ENCODE measurements at regions not wholly inside any gene's neighbourhood (a gene's known extent, or its start where the extent isn't known, plus 50 kb on each side); places are given as distances from the start of the nearest gene placed in this dataset.
"Not testable (repeated sequence)": the region's sequence is repeated elsewhere in the genome, so short reads cannot be mapped to it uniquely, and the experiment has no call there.

DNA sequence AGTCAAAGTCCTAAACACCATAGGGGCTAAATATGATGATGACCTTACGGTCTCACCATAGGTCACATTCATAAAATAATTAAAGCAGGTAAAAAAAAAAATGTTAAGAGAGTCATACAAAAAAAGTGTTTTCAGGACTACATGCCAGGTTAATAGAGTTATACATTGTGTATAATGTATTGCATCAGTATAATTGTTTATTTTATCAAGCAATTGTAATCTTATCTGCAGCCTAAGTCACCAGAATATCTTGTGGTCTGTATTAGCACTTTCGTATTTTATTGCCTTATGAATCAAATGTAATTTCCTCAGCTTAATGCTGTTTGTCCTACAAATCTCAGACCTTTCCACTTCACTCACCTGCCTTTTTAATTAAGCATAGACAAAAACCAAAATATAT, 972.9 kb upstream of the PCDH20 start:
- POLR2A ChIA-PET, result no interaction called here

GRCh38 chr13:62387647-62388046, 972.0 kb upstream of the PCDH20 start:
- H3K4me3 ChIP-seq (ENCODE audit: control insufficient read depth in 1 of 7, extremely low read depth in 1 of 7, insufficient read depth in 4 of 7, low read depth in 2 of 7, low read length in 6 of 7), result no peak overlapping the region
- CTCF ChIA-PET, result no interaction called here
- H3K4me1 ChIP-seq (ENCODE audit: control extremely low read depth in 1 of 4, control insufficient read depth in 4 of 4, insufficient read depth in 4 of 4, low read length in 3 of 4), result no peaks in the 10 kb centered on the region
- no peaks in the 10 kb centered on the region for H3K27me3 ChIP-seq (replicated peaks in 2 of 5; ENCODE audit: control insufficient read depth in 4 of 5, insufficient read depth in 5 of 5, low read length in 4 of 5)
- no peaks in the 10 kb centered on the region for H3K36me3 ChIP-seq (ENCODE audit: control insufficient read depth in 4 of 4, insufficient read depth in 4 of 4, low read length in 3 of 4)
- no CpG with 5 or more reads among the region's 3 CpGs for WGBS (ENCODE audit: insufficient coverage)
- POLR2A ChIA-PET, result no interaction called here
- peak in 1 of 3 donors; percentile 3 for DNase-seq
- H3K9me3 ChIP-seq (ENCODE audit: control extremely low read depth in 1 of 5, control insufficient read depth in 4 of 5, insufficient read depth in 2 of 5, low read depth in 1 of 5, low read length in 4 of 5), result no peaks in the 10 kb centered on the region
- H3K27ac ChIP-seq (ENCODE audit: insufficient read depth in 1 of 2, low read depth in 1 of 2, low read length in 2 of 2, poor library complexity in 1 of 2, severe bottlenecking in 2 of 2), result no peak overlapping the region

More for the DNA sequence above, 972.9 kb upstream of the PCDH20 start:
- H3K27me3 ChIP-seq (replicated peaks in 2 of 5; ENCODE audit: control insufficient read depth in 4 of 5, insufficient read depth in 5 of 5, low read length in 4 of 5), result no peaks in the 10 kb centered on the region
- H3K4me1 ChIP-seq (ENCODE audit: control extremely low read depth in 1 of 4, control insufficient read depth in 4 of 4, insufficient read depth in 4 of 4, low read length in 3 of 4), result no peaks in the 10 kb centered on the region
- no peaks in the 10 kb centered on the region for H3K36me3 ChIP-seq (ENCODE audit: control insufficient read depth in 4 of 4, insufficient read depth in 4 of 4, low read length in 3 of 4)
- no peak for DNase-seq
- 100% methylated on average over 1 of the region's 2 CpGs for WGBS (ENCODE audit: insufficient coverage)
- H3K9me3 ChIP-seq (ENCODE audit: control extremely low read depth in 1 of 5, control insufficient read depth in 4 of 5, insufficient read depth in 2 of 5, low read depth in 1 of 5, low read length in 4 of 5), result no peaks in the 10 kb centered on the region
- no peak overlapping the region for H3K4me3 ChIP-seq (ENCODE audit: control insufficient read depth in 1 of 7, extremely low read depth in 1 of 7, insufficient read depth in 4 of 7, low read depth in 2 of 7, low read length in 6 of 7)
- no peak overlapping the region for H3K27ac ChIP-seq (ENCODE audit: insufficient read depth in 1 of 2, low read depth in 1 of 2, low read length in 2 of 2, poor library complexity in 1 of 2, severe bottlenecking in 2 of 2)
- CTCF ChIA-PET, result no interaction called here

- 96% methylated on average over 19 of the region's 21 CpGs for WGBS (ENCODE audit: insufficient coverage)
- CTCF ChIA-PET; POLR2A ChIA-PET; H3K9me3 ChIP-seq (ENCODE audit: control extremely low read depth in 1 of 5, control insufficient read depth in 4 of 5, insufficient read depth in 2 of 5, low read depth in 1 of 5, low read length in 4 of 5); H3K4me3 ChIP-seq (ENCODE audit: control insufficient read depth in 1 of 7, extremely low read depth in 1 of 7, insufficient read depth in 4 of 7, low read depth in 2 of 7, low read length in 6 of 7); DNase-seq; H3K27me3 ChIP-seq (replicated peaks in 2 of 5; ENCODE audit: control insufficient read depth in 4 of 5, insufficient read depth in 5 of 5, low read length in 4 of 5); H3K4me1 ChIP-seq (ENCODE audit: control extremely low read depth in 1 of 4, control insufficient read depth in 4 of 4, insufficient read depth in 4 of 4, low read length in 3 of 4); H3K36me3 ChIP-seq (ENCODE audit: control insufficient read depth in 4 of 4, insufficient read depth in 4 of 4, low read length in 3 of 4); H3K27ac ChIP-seq (ENCODE audit: insufficient read depth in 1 of 2, low read depth in 1 of 2, low read length in 2 of 2, poor library complexity in 1 of 2, severe bottlenecking in 2 of 2): not testable (repeated sequence)
Observed at GRCh38 chr13:62379241-62379640, 963.6 kb upstream of the PCDH20 start.

GRCh38 chr13:62377838-62378237, 962.2 kb upstream of the PCDH20 start:
- POLR2A ChIA-PET, result no interaction called here
- CTCF ChIA-PET, result interaction anchor here (1.2 kb wide), 1 partner anchor 258 kb away, joined by 3 read pairs; no protein-coding TSS in a partner anchor

DNA sequence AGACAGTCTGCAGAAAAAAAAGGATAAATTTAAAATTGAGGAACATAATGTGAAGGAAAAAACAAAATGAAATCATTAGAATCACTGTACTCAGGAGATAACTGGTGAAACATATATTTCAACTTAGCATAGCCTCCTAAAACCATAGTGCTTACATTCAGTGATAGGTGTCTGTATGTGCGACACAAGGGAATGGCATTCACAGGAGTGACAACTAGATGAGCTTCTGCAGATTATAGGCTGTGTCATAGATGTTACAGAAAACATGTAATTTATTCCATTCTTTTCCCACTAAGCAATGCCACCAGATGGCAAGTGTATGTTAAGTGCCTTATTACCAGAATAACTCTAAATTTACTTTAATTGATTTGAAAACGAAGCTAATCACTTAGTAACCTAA, 960.0 kb upstream of the PCDH20 start:
- ChIA-PET POLR2A (no interaction called here), CTCF (no interaction called here)
- Histone ChIP-seq H3K36me3 (ENCODE audit: control insufficient read depth in 4 of 4, insufficient read depth in 4 of 4, low read length in 3 of 4) (no peaks in the 10 kb centered on the region), H3K27me3 (replicated peaks in 2 of 5; ENCODE audit: control insufficient read depth in 4 of 5, insufficient read depth in 5 of 5, low read length in 4 of 5) (no peaks in the 10 kb centered on the region), H3K4me1 (ENCODE audit: control extremely low read depth in 1 of 4, control insufficient read depth in 4 of 4, insufficient read depth in 4 of 4, low read length in 3 of 4) (no peaks in the 10 kb centered on the region), H3K4me3 (ENCODE audit: control insufficient read depth in 1 of 7, extremely low read depth in 1 of 7, insufficient read depth in 4 of 7, low read depth in 2 of 7, low read length in 6 of 7) (no peak overlapping the region), H3K27ac (ENCODE audit: insufficient read depth in 1 of 2, low read depth in 1 of 2, low read length in 2 of 2, poor library complexity in 1 of 2, severe bottlenecking in 2 of 2) (no peak overlapping the region), H3K9me3 (ENCODE audit: control extremely low read depth in 1 of 5, control insufficient read depth in 4 of 5, insufficient read depth in 2 of 5, low read depth in 1 of 5, low read length in 4 of 5) (no peaks in the 10 kb centered on the region)
- WGBS (ENCODE audit: insufficient coverage), result no CpG with 5 or more reads among the region's 2 CpGs
- DNase-seq, result no peak

More at GRCh38 chr13:62377838-62378237, 962.2 kb upstream of the PCDH20 start:
- no peak overlapping the region for H3K4me3 ChIP-seq (ENCODE audit: control insufficient read depth in 1 of 7, extremely low read depth in 1 of 7, insufficient read depth in 4 of 7, low read depth in 2 of 7, low read length in 6 of 7)
- no peaks in the 10 kb centered on the region for H3K4me1 ChIP-seq (ENCODE audit: control extremely low read depth in 1 of 4, control insufficient read depth in 4 of 4, insufficient read depth in 4 of 4, low read length in 3 of 4)
- WGBS (ENCODE audit: insufficient coverage), result no CpG with 5 or more reads among the region's 1 CpG
- no peak overlapping the region for H3K27ac ChIP-seq (ENCODE audit: insufficient read depth in 1 of 2, low read depth in 1 of 2, low read length in 2 of 2, poor library complexity in 1 of 2, severe bottlenecking in 2 of 2)
- no peaks in the 10 kb centered on the region for H3K36me3 ChIP-seq (ENCODE audit: control insufficient read depth in 4 of 4, insufficient read depth in 4 of 4, low read length in 3 of 4)
- no peak for DNase-seq
- H3K27me3 ChIP-seq (replicated peaks in 2 of 5; ENCODE audit: control insufficient read depth in 4 of 5, insufficient read depth in 5 of 5, low read length in 4 of 5), result no peaks in the 10 kb centered on the region
- no peaks in the 10 kb centered on the region for H3K9me3 ChIP-seq (ENCODE audit: control extremely low read depth in 1 of 5, control insufficient read depth in 4 of 5, insufficient read depth in 2 of 5, low read depth in 1 of 5, low read length in 4 of 5)

- CTCF ChIA-PET, result interaction anchor here (1.0 kb wide), 1 partner anchor 17 kb away, joined by 3 read pairs; no protein-coding TSS in a partner anchor
- H3K4me3 ChIP-seq (ENCODE audit: control insufficient read depth in 1 of 7, extremely low read depth in 1 of 7, insufficient read depth in 4 of 7, low read depth in 2 of 7, low read length in 6 of 7), result no peak overlapping the region
- no peaks in the 10 kb centered on the region for H3K9me3 ChIP-seq (ENCODE audit: control extremely low read depth in 1 of 5, control insufficient read depth in 4 of 5, insufficient read depth in 2 of 5, low read depth in 1 of 5, low read length in 4 of 5)
- DNase-seq, result no peak
- POLR2A ChIA-PET, result no interaction called here
- no CpG with 5 or more reads among the region's 2 CpGs for whole genome bisulfite sequencing (ENCODE audit: insufficient coverage)
- no peaks in the 10 kb centered on the region for H3K27me3 ChIP-seq (replicated peaks in 2 of 5; ENCODE audit: control insufficient read depth in 4 of 5, insufficient read depth in 5 of 5, low read length in 4 of 5)
- H3K27ac ChIP-seq (ENCODE audit: insufficient read depth in 1 of 2, low read depth in 1 of 2, low read length in 2 of 2, poor library complexity in 1 of 2, severe bottlenecking in 2 of 2), result no peak overlapping the region
- H3K36me3 ChIP-seq (ENCODE audit: control insufficient read depth in 4 of 4, insufficient read depth in 4 of 4, low read length in 3 of 4), result no peaks in the 10 kb centered on the region
- no peaks in the 10 kb centered on the region for H3K4me1 ChIP-seq (ENCODE audit: control extremely low read depth in 1 of 4, control insufficient read depth in 4 of 4, insufficient read depth in 4 of 4, low read length in 3 of 4)
Observed at GRCh38 chr13:62371737-62372136, 956.1 kb upstream of the PCDH20 start.

- H3K27ac ChIP-seq (ENCODE audit: insufficient read depth in 1 of 2, low read depth in 1 of 2, low read length in 2 of 2, poor library complexity in 1 of 2, severe bottlenecking in 2 of 2); CTCF ChIA-PET; DNase-seq; H3K4me3 ChIP-seq (ENCODE audit: control insufficient read depth in 1 of 7, extremely low read depth in 1 of 7, insufficient read depth in 4 of 7, low read depth in 2 of 7, low read length in 6 of 7); H3K36me3 ChIP-seq (ENCODE audit: control insufficient read depth in 4 of 4, insufficient read depth in 4 of 4, low read length in 3 of 4); H3K4me1 ChIP-seq (ENCODE audit: control extremely low read depth in 1 of 4, control insufficient read depth in 4 of 4, insufficient read depth in 4 of 4, low read length in 3 of 4); H3K9me3 ChIP-seq (ENCODE audit: control extremely low read depth in 1 of 5, control insufficient read depth in 4 of 5, insufficient read depth in 2 of 5, low read depth in 1 of 5, low read length in 4 of 5); POLR2A ChIA-PET; H3K27me3 ChIP-seq (replicated peaks in 2 of 5; ENCODE audit: control insufficient read depth in 4 of 5, insufficient read depth in 5 of 5, low read length in 4 of 5): not testable (repeated sequence)
- WGBS (ENCODE audit: insufficient coverage), result 100% methylated on average over 1 of the region's 3 CpGs
Observed at GRCh38 chr13:62367971-62368370, 952.3 kb upstream of the PCDH20 start.
